WTC11 (cell line): ENCODE measurements at regions not wholly inside any gene's neighbourhood (a gene's known extent, or its start where the extent isn't known, plus 50 kb on each side); places are given as distances from the start of the nearest gene placed in this dataset.

Experiments
- ATAC-seq: fragments of 200-7000 bp; cut with Tn5 transposase; 2 replicates; pipeline ENCODE4 v1.10.0; 2021; ENCODE audit warnings: mild to moderate bottlenecking, moderate library complexity
- CTCF ChIA-PET: fragments of 300-600 bp; sonication (Branson Sonifier 250); formaldehyde crosslinking; loops from one replicate; lab custom pipeline; 2021; ENCODE audit warnings: antibody characterized with exemption; lab: Charles Lee
- POLR2A ChIA-PET: fragments of 350-600 bp; sonication (Branson Sonifier 250); formaldehyde crosslinking; loops from one replicate; lab custom pipeline; 2021; ENCODE audit warnings: antibody characterized with exemption; lab: Charles Lee
- DNase-seq: peaks from one replicate; pipeline ENCODE4 v3.0.0; 2021; ENCODE audit warnings: low spot score
- H3K27ac Mint-ChIP-seq: 2 replicates; pipeline ENCODE4 v1.8.0; 2021; ENCODE audit warnings: mixed read lengths
- H3K27me3 Mint-ChIP-seq: 2 replicates; pipeline ENCODE4 v1.8.0; 2021; ENCODE audit warnings: low read depth, mild to moderate bottlenecking, moderate library complexity, mixed read lengths
- H3K36me3 Mint-ChIP-seq: 2 replicates; pipeline ENCODE4 v1.8.0; 2021; ENCODE audit warnings: mixed read lengths
- H3K4me1 Mint-ChIP-seq: 2 replicates; pipeline ENCODE4 v1.8.0; 2022; ENCODE audit warnings: mixed read lengths
- H3K4me3 Mint-ChIP-seq: 2 replicates; pipeline ENCODE4 v1.8.0; 2021; ENCODE audit warnings: mild to moderate bottlenecking, moderate library complexity, mixed read lengths
- H3K9me3 Mint-ChIP-seq: 2 replicates; pipeline ENCODE4 v1.8.0; 2021; ENCODE audit warnings: mixed read lengths
- ESRRA ChIP-seq: sonication (generic); formaldehyde crosslinking; IDR thresholded peaks from 2 replicates; pipeline ENCODE4 v1.8.1; 2022; ENCODE audit warnings: mild to moderate bottlenecking, missing genetic modification reagents, borderline replicate concordance
- FOXP1 ChIP-seq: sonication (generic); formaldehyde crosslinking; IDR thresholded peaks from 2 replicates; pipeline ENCODE4 v1.8.0; 2022; ENCODE audit warnings: missing genetic modification reagents, mild to moderate bottlenecking, moderate library complexity, borderline replicate concordance
- GABPB1 ChIP-seq: sonication (generic); formaldehyde crosslinking; IDR thresholded peaks from 2 replicates; pipeline ENCODE4 v1.8.1; 2023; ENCODE audit warnings: mild to moderate bottlenecking, missing genetic modification reagents
- JAZF1 ChIP-seq: fragments of 250-450 bp; sonication (Bioruptor Pico); IDR thresholded peaks from 2 replicates; pipeline ENCODE4 v1.9.0; 2021; ENCODE audit warnings: moderate library complexity, mild to moderate bottlenecking, inconsistent platforms
- NR2C2 ChIP-seq: sonication (generic); formaldehyde crosslinking; IDR thresholded peaks from 2 replicates; pipeline ENCODE4 v1.8.0; 2022; ENCODE audit warnings: mild to moderate bottlenecking, missing genetic modification reagents
- RELA ChIP-seq: sonication (generic); formaldehyde crosslinking; IDR thresholded peaks from 2 replicates; pipeline ENCODE4 v1.8.1; 2022; ENCODE audit warnings: missing genetic modification reagents, mild to moderate bottlenecking, borderline replicate concordance
- SMAD3 ChIP-seq: sonication (generic); formaldehyde crosslinking; IDR thresholded peaks from 2 replicates; pipeline ENCODE4 v1.8.0; 2022; ENCODE audit warnings: missing genetic modification reagents, mild to moderate bottlenecking, borderline replicate concordance
- ZNF232 ChIP-seq: sonication (generic); formaldehyde crosslinking; IDR thresholded peaks from 2 replicates; pipeline ENCODE4 v1.8.0; 2022; ENCODE audit warnings: mild to moderate bottlenecking, missing genetic modification reagents
- TF ChIP-seq, protein P1 (sequence below): fragments of 250-450 bp; sonication (Bioruptor Pico); IDR thresholded peaks from 2 replicates; pipeline ENCODE4 v2.1.2; 2022; ENCODE audit warnings: mild to moderate bottlenecking, moderate library complexity
- TF ChIP-seq, protein P2 (sequence below): sonication (generic); formaldehyde crosslinking; IDR thresholded peaks from 2 replicates; pipeline ENCODE4 v1.8.0; 2023; ENCODE audit warnings: missing genetic modification reagents
- TF ChIP-seq, protein P3 (sequence below): sonication (generic); formaldehyde crosslinking; IDR thresholded peaks from 2 replicates; pipeline ENCODE4 v1.8.1; 2023; ENCODE audit warnings: mild to moderate bottlenecking, moderate library complexity, missing genetic modification reagents
- TF ChIP-seq, protein P4 (sequence below): fragments of 250-450 bp; sonication (Bioruptor Pico); IDR thresholded peaks from 2 replicates; pipeline ENCODE4 v1.9.0; 2021; ENCODE audit warnings: mild to moderate bottlenecking
- TF ChIP-seq, protein P5 (sequence below): sonication (generic); formaldehyde crosslinking; IDR thresholded peaks from 2 replicates; pipeline ENCODE4 v1.8.0; 2022; ENCODE audit warnings: mild to moderate bottlenecking, missing genetic modification reagents
- TF ChIP-seq, protein P6 (sequence below): sonication (generic); formaldehyde crosslinking; IDR thresholded peaks from 2 replicates; pipeline ENCODE4 v1.8.1; 2023; ENCODE audit warnings: mild to moderate bottlenecking, missing genetic modification reagents
- TF ChIP-seq, protein P7 (sequence below): sonication (generic); formaldehyde crosslinking; IDR thresholded peaks from 2 replicates; pipeline ENCODE4 v1.8.0; 2022; ENCODE audit warnings: missing genetic modification reagents

DNA sequence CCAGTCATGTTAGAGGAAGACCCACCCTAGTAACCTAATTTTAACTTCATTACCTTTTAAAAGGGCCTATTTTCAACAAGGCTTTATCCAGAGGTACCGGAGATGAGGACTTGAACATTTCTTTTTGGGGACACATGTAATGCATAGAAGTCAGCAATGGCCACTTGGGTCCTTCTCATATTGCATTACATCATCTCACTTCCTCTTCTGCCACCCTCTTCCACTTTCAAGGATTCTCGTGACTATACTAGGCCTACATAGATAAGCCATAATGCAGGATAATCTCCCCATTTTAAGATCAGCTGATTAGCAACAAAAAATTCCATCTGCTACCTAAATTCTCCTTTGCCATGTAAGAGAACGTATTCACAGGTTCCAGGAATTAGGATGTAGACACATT is 557.2 kb downstream of the KCTD12 start:
- no peak for ATAC-seq
- ChIA-PET CTCF (no interaction called here), POLR2A (no interaction called here)
- no peak overlapping the region for H3K27ac Mint-ChIP-seq
- no peaks in the 10 kb centered on the region for H3K9me3 Mint-ChIP-seq
- DNase-seq = no peak
- no peaks in the 10 kb centered on the region for H3K36me3 Mint-ChIP-seq
- no peak overlapping the region for H3K4me3 Mint-ChIP-seq
- TF ChIP-seq, protein P1, sequence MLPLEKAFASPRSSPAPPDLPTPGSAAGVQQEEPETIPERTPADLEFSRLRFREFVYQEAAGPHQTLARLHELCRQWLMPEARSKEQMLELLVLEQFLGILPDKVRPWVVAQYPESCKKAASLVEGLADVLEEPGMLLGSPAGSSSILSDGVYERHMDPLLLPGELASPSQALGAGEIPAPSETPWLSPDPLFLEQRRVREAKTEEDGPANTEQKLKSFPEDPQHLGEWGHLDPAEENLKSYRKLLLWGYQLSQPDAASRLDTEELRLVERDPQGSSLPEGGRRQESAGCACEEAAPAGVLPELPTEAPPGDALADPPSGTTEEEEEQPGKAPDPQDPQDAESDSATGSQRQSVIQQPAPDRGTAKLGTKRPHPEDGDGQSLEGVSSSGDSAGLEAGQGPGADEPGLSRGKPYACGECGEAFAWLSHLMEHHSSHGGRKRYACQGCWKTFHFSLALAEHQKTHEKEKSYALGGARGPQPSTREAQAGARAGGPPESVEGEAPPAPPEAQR (CRISPR knock-in tag) = no peak
- TF ChIP-seq RELA (no peak), GABPB1 (CRISPR knock-in tag) (no peak)
- TF ChIP-seq, protein P2, sequence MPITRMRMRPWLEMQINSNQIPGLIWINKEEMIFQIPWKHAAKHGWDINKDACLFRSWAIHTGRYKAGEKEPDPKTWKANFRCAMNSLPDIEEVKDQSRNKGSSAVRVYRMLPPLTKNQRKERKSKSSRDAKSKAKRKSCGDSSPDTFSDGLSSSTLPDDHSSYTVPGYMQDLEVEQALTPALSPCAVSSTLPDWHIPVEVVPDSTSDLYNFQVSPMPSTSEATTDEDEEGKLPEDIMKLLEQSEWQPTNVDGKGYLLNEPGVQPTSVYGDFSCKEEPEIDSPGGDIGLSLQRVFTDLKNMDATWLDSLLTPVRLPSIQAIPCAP = no peak
- TF ChIP-seq, protein P3, sequence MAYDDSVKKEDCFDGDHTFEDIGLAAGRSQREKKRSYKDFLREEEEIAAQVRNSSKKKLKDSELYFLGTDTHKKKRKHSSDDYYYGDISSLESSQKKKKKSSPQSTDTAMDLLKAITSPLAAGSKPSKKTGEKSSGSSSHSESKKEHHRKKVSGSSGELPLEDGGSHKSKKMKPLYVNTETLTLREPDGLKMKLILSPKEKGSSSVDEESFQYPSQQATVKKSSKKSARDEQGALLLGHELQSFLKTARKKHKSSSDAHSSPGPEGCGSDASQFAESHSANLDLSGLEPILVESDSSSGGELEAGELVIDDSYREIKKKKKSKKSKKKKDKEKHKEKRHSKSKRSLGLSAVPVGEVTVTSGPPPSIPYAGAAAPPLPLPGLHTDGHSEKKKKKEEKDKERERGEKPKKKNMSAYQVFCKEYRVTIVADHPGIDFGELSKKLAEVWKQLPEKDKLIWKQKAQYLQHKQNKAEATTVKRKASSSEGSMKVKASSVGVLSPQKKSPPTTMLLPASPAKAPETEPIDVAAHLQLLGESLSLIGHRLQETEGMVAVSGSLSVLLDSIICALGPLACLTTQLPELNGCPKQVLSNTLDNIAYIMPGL = no peak
- H3K27me3 Mint-ChIP-seq = peaks cover 20% of the 10 kb centered on the region
- H3K4me1 Mint-ChIP-seq = no peaks in the 10 kb centered on the region

DNA sequence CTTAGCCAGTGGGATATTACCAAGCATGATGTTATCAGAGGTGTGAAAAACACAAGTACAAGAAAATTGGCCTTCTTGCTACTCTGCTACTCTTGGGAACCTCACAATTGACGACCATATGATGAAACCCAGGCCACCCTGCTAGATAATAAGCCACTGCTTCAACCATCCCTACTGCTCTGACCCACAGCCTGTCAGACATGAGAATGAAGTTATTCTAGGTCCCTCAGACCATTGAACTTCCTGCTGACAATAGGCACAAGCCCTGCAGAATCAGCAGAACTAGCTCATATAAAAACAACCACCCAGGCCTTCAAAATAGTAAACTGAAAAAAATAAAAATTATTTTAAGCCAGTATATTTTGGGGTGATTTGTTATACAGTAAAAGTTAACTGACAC is 559.9 kb downstream of the KCTD12 start:
- TF ChIP-seq ESRRA (CRISPR knock-in tag) = no peak
- TF ChIP-seq, protein P4, sequence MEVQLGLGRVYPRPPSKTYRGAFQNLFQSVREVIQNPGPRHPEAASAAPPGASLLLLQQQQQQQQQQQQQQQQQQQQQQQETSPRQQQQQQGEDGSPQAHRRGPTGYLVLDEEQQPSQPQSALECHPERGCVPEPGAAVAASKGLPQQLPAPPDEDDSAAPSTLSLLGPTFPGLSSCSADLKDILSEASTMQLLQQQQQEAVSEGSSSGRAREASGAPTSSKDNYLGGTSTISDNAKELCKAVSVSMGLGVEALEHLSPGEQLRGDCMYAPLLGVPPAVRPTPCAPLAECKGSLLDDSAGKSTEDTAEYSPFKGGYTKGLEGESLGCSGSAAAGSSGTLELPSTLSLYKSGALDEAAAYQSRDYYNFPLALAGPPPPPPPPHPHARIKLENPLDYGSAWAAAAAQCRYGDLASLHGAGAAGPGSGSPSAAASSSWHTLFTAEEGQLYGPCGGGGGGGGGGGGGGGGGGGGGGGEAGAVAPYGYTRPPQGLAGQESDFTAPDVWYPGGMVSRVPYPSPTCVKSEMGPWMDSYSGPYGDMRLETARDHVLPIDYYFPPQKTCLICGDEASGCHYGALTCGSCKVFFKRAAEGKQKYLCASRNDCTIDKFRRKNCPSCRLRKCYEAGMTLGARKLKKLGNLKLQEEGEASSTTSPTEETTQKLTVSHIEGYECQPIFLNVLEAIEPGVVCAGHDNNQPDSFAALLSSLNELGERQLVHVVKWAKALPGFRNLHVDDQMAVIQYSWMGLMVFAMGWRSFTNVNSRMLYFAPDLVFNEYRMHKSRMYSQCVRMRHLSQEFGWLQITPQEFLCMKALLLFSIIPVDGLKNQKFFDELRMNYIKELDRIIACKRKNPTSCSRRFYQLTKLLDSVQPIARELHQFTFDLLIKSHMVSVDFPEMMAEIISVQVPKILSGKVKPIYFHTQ (CRISPR knock-in tag) = no peak
- TF ChIP-seq, protein P5, sequence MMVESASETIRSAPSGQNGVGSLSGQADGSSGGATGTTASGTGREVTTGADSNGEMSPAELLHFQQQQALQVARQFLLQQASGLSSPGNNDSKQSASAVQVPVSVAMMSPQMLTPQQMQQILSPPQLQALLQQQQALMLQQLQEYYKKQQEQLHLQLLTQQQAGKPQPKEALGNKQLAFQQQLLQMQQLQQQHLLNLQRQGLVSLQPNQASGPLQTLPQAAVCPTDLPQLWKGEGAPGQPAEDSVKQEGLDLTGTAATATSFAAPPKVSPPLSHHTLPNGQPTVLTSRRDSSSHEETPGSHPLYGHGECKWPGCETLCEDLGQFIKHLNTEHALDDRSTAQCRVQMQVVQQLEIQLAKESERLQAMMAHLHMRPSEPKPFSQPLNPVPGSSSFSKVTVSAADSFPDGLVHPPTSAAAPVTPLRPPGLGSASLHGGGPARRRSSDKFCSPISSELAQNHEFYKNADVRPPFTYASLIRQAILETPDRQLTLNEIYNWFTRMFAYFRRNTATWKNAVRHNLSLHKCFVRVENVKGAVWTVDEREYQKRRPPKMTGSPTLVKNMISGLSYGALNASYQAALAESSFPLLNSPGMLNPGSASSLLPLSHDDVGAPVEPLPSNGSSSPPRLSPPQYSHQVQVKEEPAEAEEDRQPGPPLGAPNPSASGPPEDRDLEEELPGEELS = no peak
- TF ChIP-seq NR2C2 = no peak
- no peak for TF ChIP-seq JAZF1
- TF ChIP-seq FOXP1 = no peak
- TF ChIP-seq ZNF232 (CRISPR knock-in tag) = no peak
- TF ChIP-seq, protein P6, sequence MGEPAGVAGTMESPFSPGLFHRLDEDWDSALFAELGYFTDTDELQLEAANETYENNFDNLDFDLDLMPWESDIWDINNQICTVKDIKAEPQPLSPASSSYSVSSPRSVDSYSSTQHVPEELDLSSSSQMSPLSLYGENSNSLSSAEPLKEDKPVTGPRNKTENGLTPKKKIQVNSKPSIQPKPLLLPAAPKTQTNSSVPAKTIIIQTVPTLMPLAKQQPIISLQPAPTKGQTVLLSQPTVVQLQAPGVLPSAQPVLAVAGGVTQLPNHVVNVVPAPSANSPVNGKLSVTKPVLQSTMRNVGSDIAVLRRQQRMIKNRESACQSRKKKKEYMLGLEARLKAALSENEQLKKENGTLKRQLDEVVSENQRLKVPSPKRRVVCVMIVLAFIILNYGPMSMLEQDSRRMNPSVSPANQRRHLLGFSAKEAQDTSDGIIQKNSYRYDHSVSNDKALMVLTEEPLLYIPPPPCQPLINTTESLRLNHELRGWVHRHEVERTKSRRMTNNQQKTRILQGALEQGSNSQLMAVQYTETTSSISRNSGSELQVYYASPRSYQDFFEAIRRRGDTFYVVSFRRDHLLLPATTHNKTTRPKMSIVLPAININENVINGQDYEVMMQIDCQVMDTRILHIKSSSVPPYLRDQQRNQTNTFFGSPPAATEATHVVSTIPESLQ (CRISPR knock-in tag) = no peak
- no peak for TF ChIP-seq SMAD3
- TF ChIP-seq, protein P7, sequence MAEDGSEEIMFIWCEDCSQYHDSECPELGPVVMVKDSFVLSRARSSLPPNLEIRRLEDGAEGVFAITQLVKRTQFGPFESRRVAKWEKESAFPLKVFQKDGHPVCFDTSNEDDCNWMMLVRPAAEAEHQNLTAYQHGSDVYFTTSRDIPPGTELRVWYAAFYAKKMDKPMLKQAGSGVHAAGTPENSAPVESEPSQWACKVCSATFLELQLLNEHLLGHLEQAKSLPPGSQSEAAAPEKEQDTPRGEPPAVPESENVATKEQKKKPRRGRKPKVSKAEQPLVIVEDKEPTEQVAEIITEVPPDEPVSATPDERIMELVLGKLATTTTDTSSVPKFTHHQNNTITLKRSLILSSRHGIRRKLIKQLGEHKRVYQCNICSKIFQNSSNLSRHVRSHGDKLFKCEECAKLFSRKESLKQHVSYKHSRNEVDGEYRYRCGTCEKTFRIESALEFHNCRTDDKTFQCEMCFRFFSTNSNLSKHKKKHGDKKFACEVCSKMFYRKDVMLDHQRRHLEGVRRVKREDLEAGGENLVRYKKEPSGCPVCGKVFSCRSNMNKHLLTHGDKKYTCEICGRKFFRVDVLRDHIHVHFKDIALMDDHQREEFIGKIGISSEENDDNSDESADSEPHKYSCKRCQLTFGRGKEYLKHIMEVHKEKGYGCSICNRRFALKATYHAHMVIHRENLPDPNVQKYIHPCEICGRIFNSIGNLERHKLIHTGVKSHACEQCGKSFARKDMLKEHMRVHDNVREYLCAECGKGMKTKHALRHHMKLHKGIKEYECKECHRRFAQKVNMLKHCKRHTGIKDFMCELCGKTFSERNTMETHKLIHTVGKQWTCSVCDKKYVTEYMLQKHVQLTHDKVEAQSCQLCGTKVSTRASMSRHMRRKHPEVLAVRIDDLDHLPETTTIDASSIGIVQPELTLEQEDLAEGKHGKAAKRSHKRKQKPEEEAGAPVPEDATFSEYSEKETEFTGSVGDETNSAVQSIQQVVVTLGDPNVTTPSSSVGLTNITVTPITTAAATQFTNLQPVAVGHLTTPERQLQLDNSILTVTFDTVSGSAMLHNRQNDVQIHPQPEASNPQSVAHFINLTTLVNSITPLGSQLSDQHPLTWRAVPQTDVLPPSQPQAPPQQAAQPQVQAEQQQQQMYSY (CRISPR knock-in tag) = no peak
- DNase-seq = no peak

More for the DNA sequence above, 559.9 kb downstream of the KCTD12 start:
- no peaks in the 10 kb centered on the region for H3K4me1 Mint-ChIP-seq
- H3K4me3 Mint-ChIP-seq = no peak overlapping the region
- ATAC-seq = no peak
- H3K36me3 Mint-ChIP-seq = no peaks in the 10 kb centered on the region
- H3K27ac Mint-ChIP-seq = no peak overlapping the region
- H3K27me3 Mint-ChIP-seq = no peaks in the 10 kb centered on the region; the same call in 1 of the 2 replicates
- ChIA-PET POLR2A (no interaction called here), CTCF (no interaction called here)
- H3K9me3 Mint-ChIP-seq = no peaks in the 10 kb centered on the region
